Kidney (tissue), 13 donors: ENCODE measurements at regions not wholly inside any gene's neighbourhood (a gene's known extent, or its start where the extent isn't known, plus 50 kb on each side); places are given as distances from the start of the nearest gene placed in this dataset.

Source experiments
- DNase-seq, 5 donors: peaks; one replicate each; pipeline ENCODE4 v3.0.0-alpha.2; 2013 to 2020
- FAIRE-seq: peaks from 2 replicates; lab custom pipeline; 2012; peaks lifted over from hg19 to GRCh38; lab: Jason Lieb, UNC
- H3K27ac ChIP-seq, 2 donors: one replicate each; pipeline ENCODE4 v1.7.0; 2013; ENCODE audit warnings: low read depth in 2 of 2, low read length in 2 of 2, inconsistent platforms in 1 of 2
- H3K27me3 ChIP-seq: one replicate; pipeline ENCODE4 v1.7.1; 2013; ENCODE audit warnings: low read length, inconsistent platforms; ENCODE audit not compliant: control insufficient read depth, insufficient read depth
- H3K36me3 ChIP-seq, 3 donors: one replicate each; pipeline versions ENCODE4 v1.7.0 to v1.7.1; 2013; ENCODE audit warnings: low read length in 3 of 3, control low read depth in 1 of 3, inconsistent platforms in 1 of 3; ENCODE audit not compliant: insufficient read depth in 3 of 3, control insufficient read depth in 2 of 3
- H3K4me1 ChIP-seq, 3 donors: one replicate each; pipeline versions ENCODE4 v1.7.0 to v1.7.1; 2013; ENCODE audit warnings: low read length in 3 of 3, inconsistent platforms in 1 of 3, low read depth in 1 of 3; ENCODE audit not compliant: control insufficient read depth in 2 of 3, insufficient read depth in 2 of 3
- H3K4me3 ChIP-seq, 3 donors: one replicate each; pipeline versions ENCODE4 v1.7.0 to v1.8.1; 2013; ENCODE audit warnings: low read length in 3 of 3, control low read depth in 1 of 3, inconsistent platforms in 1 of 3
- H3K9ac ChIP-seq, 3 donors: one replicate each; pipeline versions ENCODE4 v1.7.0 to v1.7.1; 2013; ENCODE audit warnings: low read length in 3 of 3, control low read depth in 1 of 3, inconsistent platforms in 1 of 3
- H3K9me3 ChIP-seq, 3 donors: one replicate each; pipeline versions ENCODE4 v1.7.0 to v1.7.1; 2013; ENCODE audit warnings: low read length in 3 of 3, control low read depth in 1 of 3, inconsistent platforms in 1 of 3; ENCODE audit not compliant: control insufficient read depth in 2 of 3, insufficient read depth in 1 of 3
- CTCF ChIP-seq: IDR thresholded peaks from 3 replicates; pipeline ENCODE4 v1.5.1; 2012; ENCODE audit warnings: mild to moderate bottlenecking, moderate library complexity, borderline replicate concordance; ENCODE audit not compliant: insufficient read depth; ENCODE audit errors: extremely low read depth
- intact Hi-C: fragments of 100-400 bp; cut with DNase I; formaldehyde crosslinking; loops from one replicate; pipeline ENCODE4 v1.11.1; 2022
- donor health status: control.
- donor health status: control.
- donor health status: control.
- donor health status: control.
- donor health status: control.
- donor health status: DM: yes; HTN: yes; CAD: no.
- donor health status: Normal renal cell carcinoma (clear cell type).

DNA sequence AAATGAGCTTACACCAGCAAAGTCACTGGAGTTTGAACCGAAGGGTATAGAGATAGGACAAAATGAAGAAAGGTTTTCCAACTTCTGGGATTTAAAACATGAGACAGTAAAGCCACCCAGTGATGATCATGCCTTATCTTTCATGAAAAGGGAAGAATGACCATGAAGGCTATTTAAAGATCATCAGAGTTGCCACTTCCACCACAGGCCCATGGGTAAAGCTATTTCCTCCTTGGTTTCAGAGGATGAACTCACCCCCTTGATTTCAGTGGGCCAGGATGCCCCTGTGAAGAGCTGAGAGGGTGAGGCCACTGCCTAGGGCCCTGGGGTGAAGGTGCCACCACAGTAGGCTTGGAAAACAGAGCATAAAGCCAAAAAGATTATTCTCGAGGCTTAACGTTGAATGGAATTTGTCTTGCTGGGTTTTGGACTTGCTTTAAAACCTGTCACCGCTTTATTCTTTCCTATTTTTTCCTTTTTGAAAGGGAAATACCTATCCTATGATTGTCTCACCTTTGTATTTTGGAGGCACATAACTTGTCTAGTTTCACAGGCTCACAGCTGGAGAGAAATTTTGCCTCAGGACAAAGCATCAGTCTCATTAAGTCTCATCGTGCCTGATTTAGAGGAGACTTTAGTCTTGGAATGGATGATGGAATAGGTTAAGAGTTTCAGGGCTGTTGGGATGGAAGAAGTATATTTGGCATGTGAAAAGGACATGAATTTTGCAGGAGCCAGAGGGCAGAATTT, 254.0 kb downstream of the SNCA start:
- Histone ChIP-seq H3K27me3 (no peaks in the 10 kb centered on the region), H3K4me1 (no peaks in the 10 kb centered on the region), H3K27ac (no peak overlapping the region), H3K36me3 (no peaks in the 10 kb centered on the region), H3K9me3 (no peaks in the 10 kb centered on the region), H3K4me3 (no peak overlapping the region), H3K9ac (no peak overlapping the region)
- FAIRE-seq (no peak), DNase-seq (no peak)
- intact Hi-C loops: no loop called here
- TF ChIP-seq CTCF: no peak

GRCh38 chr4:89579771-89580170, 257.2 kb downstream of the SNCA start:
- no peak for FAIRE-seq
- Histone ChIP-seq H3K9ac (no peak overlapping the region), H3K27ac (no peak overlapping the region), H3K9me3 (no peaks in the 10 kb centered on the region), H3K27me3 (no peaks in the 10 kb centered on the region), H3K4me3 (no peak overlapping the region), H3K36me3 (no peaks in the 10 kb centered on the region), H3K4me1 (no peaks in the 10 kb centered on the region)
- TF ChIP-seq CTCF: no peak
- DNase-seq: no peak
- intact Hi-C loops: no loop called here

GRCh38 chr4:89576246-89576645, 260.7 kb downstream of the SNCA start:
- H3K27ac ChIP-seq: no peak overlapping the region
- no peaks in the 10 kb centered on the region for H3K27me3 ChIP-seq
- H3K4me3 ChIP-seq: no peak overlapping the region
- peaks cover 0 to 4% (median 0%) of the 10 kb centered on the region in 3 donors for H3K4me1 ChIP-seq
- intact Hi-C loops: no loop called here
- H3K36me3 ChIP-seq: no peaks in the 10 kb centered on the region
- DNase-seq: no peak
- no peaks in the 10 kb centered on the region for H3K9me3 ChIP-seq
- no peak for FAIRE-seq
- no peak for TF ChIP-seq CTCF
- H3K9ac ChIP-seq: no peak overlapping the region
